CD14-positive monocyte (primary cell): ENCODE measurements at regions not wholly inside any gene's neighbourhood (a gene's known extent, or its start where the extent isn't known, plus 50 kb on each side); places are given as distances from the start of the nearest gene placed in this dataset.

Experiments used
- DNase-seq, 3 donors: peaks; one replicate each; pipeline ENCODE4 v3.0.0-alpha.2; 2011 to 2022
- H2AFZ ChIP-seq: 2 replicates; pipeline ENCODE4 v1.6.0; 2012; ENCODE audit warnings: mild to moderate bottlenecking, low read depth, low read length, inconsistent platforms; ENCODE audit not compliant: insufficient read depth, poor library complexity, severe bottlenecking
- H3K27ac ChIP-seq, 2 donors: 1 replicate in 1 of 2; 2 replicates in 1 of 2; pipeline ENCODE4 v1.5.1; 2012 to 2013; ENCODE audit warnings: low read length in 2 of 2, control low read depth in 1 of 2, inconsistent platforms in 1 of 2, low read depth in 1 of 2, mild to moderate bottlenecking in 1 of 2
- H3K27me3 ChIP-seq, 2 donors: one replicate each; pipeline versions ENCODE4 v1.6.0 to v1.6.1; 2011 to 2013; ENCODE audit warnings: low read length in 2 of 2; ENCODE audit not compliant: control insufficient read depth in 2 of 2, insufficient read depth in 2 of 2
- H3K36me3 ChIP-seq, 2 donors: replicated peaks in 1 of 2; 1 replicate in 1 of 2; 2 replicates in 1 of 2; pipeline versions ENCODE4 v1.5.1 to v1.6.1; 2012 to 2013; ENCODE audit warnings: low read length in 2 of 2, control low read depth in 1 of 2, inconsistent platforms in 1 of 2, mild to moderate bottlenecking in 1 of 2; ENCODE audit not compliant: insufficient read depth in 2 of 2, control insufficient read depth in 1 of 2
- H3K4me1 ChIP-seq, 2 donors: 1 replicate in 1 of 2; 2 replicates in 1 of 2; pipeline versions ENCODE4 v1.5.1 to v1.6.1; 2012 to 2013; ENCODE audit warnings: low read length in 2 of 2, control low read depth in 1 of 2, inconsistent platforms in 1 of 2, mild to moderate bottlenecking in 1 of 2, moderate library complexity in 1 of 2; ENCODE audit not compliant: insufficient read depth in 2 of 2, control insufficient read depth in 1 of 2
- H3K4me2 ChIP-seq: replicated peaks from 2 replicates; pipeline ENCODE3; 2012; ENCODE audit warnings: low read length, moderate library complexity, mild to moderate bottlenecking; ENCODE audit not compliant: poor library complexity, severe bottlenecking; ENCODE audit errors: extremely low read depth
- H3K4me3 ChIP-seq, 3 experiments: fragments of 200-600 bp in 1 of 3; sonication (generic) in 1 of 3; replicated peaks in 1 of 3; 1 replicate in 2 of 3; 2 replicates in 1 of 3; pipeline ENCODE4 v1.5.1; 2011 to 2013; ENCODE audit warnings: low read length in 3 of 3, mild to moderate bottlenecking in 3 of 3, control low read depth in 2 of 3, low read depth in 2 of 3, inconsistent platforms in 1 of 3, moderate library complexity in 1 of 3
- H3K79me2 ChIP-seq: 2 replicates; pipeline ENCODE4 v1.6.0; 2012; ENCODE audit warnings: mild to moderate bottlenecking, control low read depth, inconsistent platforms, low read length, moderate library complexity; ENCODE audit not compliant: insufficient read depth
- H3K9ac ChIP-seq: 2 replicates; pipeline ENCODE4 v1.6.0; 2017; ENCODE audit warnings: low read length, mild to moderate bottlenecking; ENCODE audit not compliant: insufficient read depth, poor library complexity, severe bottlenecking
- H3K9me3 ChIP-seq, 2 donors: replicated peaks in 1 of 2; 1 replicate in 1 of 2; 2 replicates in 1 of 2; pipeline versions ENCODE4 v1.5.1 to v1.6.1; 2012 to 2013; ENCODE audit warnings: low read length in 2 of 2, control low read depth in 1 of 2; ENCODE audit not compliant: control insufficient read depth in 1 of 2, insufficient read depth in 1 of 2
- H4K20me1 ChIP-seq: 2 replicates; pipeline ENCODE4 v1.6.0; 2012; ENCODE audit warnings: mild to moderate bottlenecking, low read length, control low read depth, moderate library complexity; ENCODE audit not compliant: insufficient read depth
- H3K27ac Mint-ChIP-seq, 7 donors: one replicate each; pipeline ENCODE4 v1.8.0; 2020; ENCODE audit warnings: mild to moderate bottlenecking in 7 of 7, mixed read lengths in 7 of 7, moderate library complexity in 6 of 7, inconsistent platforms in 2 of 7
- H3K27me3 Mint-ChIP-seq, 3 donors: one replicate each; pipeline ENCODE4 v1.8.0; 2021 to 2022; ENCODE audit warnings: low read depth in 3 of 3, mild to moderate bottlenecking in 3 of 3, mixed read lengths in 3 of 3, moderate library complexity in 3 of 3, inconsistent platforms in 1 of 3
- H3K36me3 Mint-ChIP-seq, 2 donors: one replicate each; pipeline ENCODE4 v1.8.0; 2020; ENCODE audit warnings: mixed read lengths in 2 of 2, inconsistent platforms in 1 of 2, mild to moderate bottlenecking in 1 of 2
- H3K4me1 Mint-ChIP-seq: one replicate; pipeline ENCODE4 v1.8.0; 2020; ENCODE audit warnings: mild to moderate bottlenecking, mixed read lengths
- H3K4me3 Mint-ChIP-seq, 2 donors: one replicate each; pipeline ENCODE4 v1.8.0; 2020; ENCODE audit warnings: mild to moderate bottlenecking in 2 of 2, mixed read lengths in 2 of 2, moderate library complexity in 1 of 2
- H3K9me3 Mint-ChIP-seq, 7 donors: one replicate each; pipeline ENCODE4 v1.8.0; 2020 to 2022; ENCODE audit warnings: mixed read lengths in 7 of 7, mild to moderate bottlenecking in 6 of 7, moderate library complexity in 6 of 7, inconsistent platforms in 2 of 7
- WGBS: methylation state at CpG from one replicate; pipeline ENCODE4 v1.1.5; 2013; ENCODE audit warnings: missing lambda C conversion rate; ENCODE audit not compliant: insufficient coverage; 5-methylcytosine and 5-hydroxymethylcytosine counted together
- intact Hi-C, 2 donors: fragments of 100-400 bp; cut with micrococcal nuclease; formaldehyde crosslinking; loops; one replicate each; pipeline versions ENCODE4 v1.15.0 to v1.15.1; 2023
- TF ChIP-seq, protein P1 (sequence below): fragments of 200-600 bp; IDR thresholded peaks from one replicate; pipeline ENCODE4 v1.8.0; 2022; ENCODE audit warnings: antibody characterized with exemption, mild to moderate bottlenecking

DNA sequence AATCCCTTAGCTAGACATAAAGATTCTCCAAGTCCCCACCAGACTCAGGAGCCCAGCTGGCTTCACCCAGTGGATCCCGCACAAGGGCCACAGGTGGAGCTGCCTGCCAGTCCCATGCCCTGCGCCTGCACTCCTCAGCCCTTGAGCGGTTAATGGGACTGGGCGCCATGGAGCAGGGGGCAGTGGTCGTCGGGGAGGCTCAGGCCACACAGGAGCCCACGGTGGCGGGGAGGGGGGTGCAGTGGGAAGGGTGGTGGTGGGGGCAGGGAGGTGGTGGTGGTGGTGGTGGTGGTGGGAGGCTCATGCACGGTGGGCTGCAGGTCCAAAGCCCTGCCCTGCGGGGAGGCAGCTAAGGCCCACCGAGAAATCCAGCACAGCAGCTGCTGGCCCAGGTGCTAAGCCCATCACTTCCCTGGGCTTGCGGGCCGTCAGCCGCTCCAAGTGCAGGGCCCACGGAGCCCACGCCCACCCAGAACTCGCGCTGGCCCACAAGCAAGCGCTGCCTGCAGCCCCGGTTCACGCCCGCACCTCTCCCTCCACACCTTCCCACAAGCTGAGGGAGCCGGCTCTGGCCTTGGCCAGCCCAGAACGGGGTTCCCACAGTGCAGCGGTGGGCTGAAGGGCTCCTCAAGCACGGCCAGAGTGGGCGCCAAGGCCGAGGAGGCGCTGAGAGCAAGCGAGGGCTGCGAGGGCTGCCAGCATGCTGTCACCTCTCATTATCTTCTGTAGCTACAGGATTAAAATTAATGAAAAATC is 732.5 kb upstream of the POM121L12 start:
- no peak overlapping the region for H3K4me3 Mint-ChIP-seq
- Histone ChIP-seq H3K4me2 (no peak overlapping the region), H3K27me3 (no peaks in the 10 kb centered on the region), H3K4me1 (no peaks in the 10 kb centered on the region), H3K27ac (no peak overlapping the region), H3K36me3 (no peaks in the 10 kb centered on the region), H4K20me1 (no peaks in the 10 kb centered on the region), H3K9me3 (peaks cover 2 to 10% of the 10 kb centered on the region in 2 donors), H3K79me2 (no peaks in the 10 kb centered on the region), H3K9ac (no peak overlapping the region), H3K4me3 (no peak overlapping the region), H2AFZ (no peak overlapping the region)
- no peaks in the 10 kb centered on the region for H3K4me1 Mint-ChIP-seq
- intact Hi-C loops: no loop called here
- H3K9me3 Mint-ChIP-seq: peaks cover 0 to 18% (median 6%) of the 10 kb centered on the region in 7 donors
- 97% methylated on average over 8 of the region's 31 CpGs for WGBS
- peaks cover 0 to 2% (median 0%) of the 10 kb centered on the region in 3 donors for H3K27me3 Mint-ChIP-seq
- no peak for DNase-seq
- no peaks in the 10 kb centered on the region for H3K36me3 Mint-ChIP-seq
- TF ChIP-seq, protein P1, sequence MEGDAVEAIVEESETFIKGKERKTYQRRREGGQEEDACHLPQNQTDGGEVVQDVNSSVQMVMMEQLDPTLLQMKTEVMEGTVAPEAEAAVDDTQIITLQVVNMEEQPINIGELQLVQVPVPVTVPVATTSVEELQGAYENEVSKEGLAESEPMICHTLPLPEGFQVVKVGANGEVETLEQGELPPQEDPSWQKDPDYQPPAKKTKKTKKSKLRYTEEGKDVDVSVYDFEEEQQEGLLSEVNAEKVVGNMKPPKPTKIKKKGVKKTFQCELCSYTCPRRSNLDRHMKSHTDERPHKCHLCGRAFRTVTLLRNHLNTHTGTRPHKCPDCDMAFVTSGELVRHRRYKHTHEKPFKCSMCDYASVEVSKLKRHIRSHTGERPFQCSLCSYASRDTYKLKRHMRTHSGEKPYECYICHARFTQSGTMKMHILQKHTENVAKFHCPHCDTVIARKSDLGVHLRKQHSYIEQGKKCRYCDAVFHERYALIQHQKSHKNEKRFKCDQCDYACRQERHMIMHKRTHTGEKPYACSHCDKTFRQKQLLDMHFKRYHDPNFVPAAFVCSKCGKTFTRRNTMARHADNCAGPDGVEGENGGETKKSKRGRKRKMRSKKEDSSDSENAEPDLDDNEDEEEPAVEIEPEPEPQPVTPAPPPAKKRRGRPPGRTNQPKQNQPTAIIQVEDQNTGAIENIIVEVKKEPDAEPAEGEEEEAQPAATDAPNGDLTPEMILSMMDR: no peak
- no peak overlapping the region for H3K27ac Mint-ChIP-seq

DNA sequence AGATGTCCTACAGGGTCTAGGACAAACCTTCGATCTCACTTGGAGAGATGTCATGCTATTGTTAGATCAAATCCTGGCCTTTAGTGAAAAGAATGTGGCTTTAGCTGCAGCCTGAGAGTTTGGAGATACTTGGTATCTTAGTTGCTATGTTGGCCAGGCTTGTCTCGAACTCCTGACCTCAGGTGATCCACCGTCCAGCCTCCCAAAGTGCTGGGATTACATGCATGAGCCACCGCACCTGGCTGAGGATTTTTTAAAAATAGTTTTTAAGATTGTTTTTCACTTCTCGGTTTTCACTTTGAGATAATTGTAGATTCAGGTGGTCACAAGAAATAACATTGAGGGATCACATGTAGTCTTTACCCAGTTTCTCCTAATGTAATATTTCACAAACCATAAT is 738.3 kb upstream of the POM121L12 start:
- Histone ChIP-seq H3K36me3 (no peaks in the 10 kb centered on the region), H4K20me1 (no peaks in the 10 kb centered on the region), H3K9ac (no peak overlapping the region), H3K79me2 (no peaks in the 10 kb centered on the region), H3K27ac (no peak overlapping the region), H3K4me2 (no peak overlapping the region), H3K4me3 (no peak overlapping the region), H3K4me1 (no peaks in the 10 kb centered on the region), H3K27me3 (no peaks in the 10 kb centered on the region), H2AFZ (no peak overlapping the region), H3K9me3 (peaks cover 9 to 20% of the 10 kb centered on the region in 2 donors)
- H3K4me3 Mint-ChIP-seq: no peak overlapping the region
- no peaks in the 10 kb centered on the region for H3K4me1 Mint-ChIP-seq
- WGBS: 83% methylated on average over 1 of the region's 5 CpGs
- intact Hi-C loops: no loop called here
- H3K9me3 Mint-ChIP-seq: peaks cover 6 to 34% (median 15%) of the 10 kb centered on the region in 7 donors
- no peak overlapping the region for H3K27ac Mint-ChIP-seq
- no peak for DNase-seq
- H3K36me3 Mint-ChIP-seq: no peaks in the 10 kb centered on the region
- TF ChIP-seq, protein P1: no peak
- H3K27me3 Mint-ChIP-seq: peaks cover 0 to 2% (median 0%) of the 10 kb centered on the region in 3 donors
